HUES64 (cell line): ENCODE measurements at regions not wholly inside any gene's neighbourhood (a gene's known extent, or its start where the extent isn't known, plus 50 kb on each side); places are given as distances from the start of the nearest gene placed in this dataset.

Experiments
- H3K27ac ChIP-seq: 2 replicates; pipeline ENCODE4 v1.7.0; 2013; ENCODE audit warnings: low read depth, low read length, inconsistent platforms
- H3K27me3 ChIP-seq: 2 replicates; pipeline ENCODE4 v1.6.1; 2013; ENCODE audit warnings: mild to moderate bottlenecking, low read length; ENCODE audit not compliant: insufficient read depth
- H3K36me3 ChIP-seq: 2 replicates; pipeline ENCODE4 v1.6.1; 2013; ENCODE audit warnings: mild to moderate bottlenecking, low read length; ENCODE audit not compliant: insufficient read depth
- H3K4me1 ChIP-seq: 2 replicates; pipeline ENCODE4 v1.6.1; 2013; ENCODE audit warnings: mild to moderate bottlenecking, low read length, moderate library complexity; ENCODE audit not compliant: insufficient read depth
- H3K4me3 ChIP-seq: 2 replicates; pipeline ENCODE4 v1.5.1; 2013; ENCODE audit warnings: mild to moderate bottlenecking, low read length, moderate library complexity
- H3K9ac ChIP-seq: 2 replicates; pipeline ENCODE4 v1.6.1; 2013; ENCODE audit warnings: mild to moderate bottlenecking, low read depth, low read length
- H3K9me3 ChIP-seq: 2 replicates; pipeline ENCODE4 v1.6.1; 2013; ENCODE audit warnings: low read depth, low read length; ENCODE audit not compliant: insufficient read depth
- WGBS: fragments of 150-250, 120-280 bp; methylation state at CpG from one replicate; pipeline ENCODE4 v1.1.7; 2013; ENCODE audit warnings: missing lambda C conversion rate; 5-methylcytosine and 5-hydroxymethylcytosine counted together

GRCh38 chr17:5745111-5745813, 161.0 kb upstream of the NLRP1 start:
- no peak overlapping the region for H3K4me3 ChIP-seq
- no peaks in the 10 kb centered on the region for H3K4me1 ChIP-seq
- 87% methylated on average over 4 of the region's 4 CpGs for WGBS
- no peaks in the 10 kb centered on the region for H3K27me3 ChIP-seq
- H3K36me3 ChIP-seq, result no peaks in the 10 kb centered on the region
- H3K9me3 ChIP-seq, result no peaks in the 10 kb centered on the region
- H3K27ac ChIP-seq, result no peak overlapping the region
- no peak overlapping the region for H3K9ac ChIP-seq

DNA sequence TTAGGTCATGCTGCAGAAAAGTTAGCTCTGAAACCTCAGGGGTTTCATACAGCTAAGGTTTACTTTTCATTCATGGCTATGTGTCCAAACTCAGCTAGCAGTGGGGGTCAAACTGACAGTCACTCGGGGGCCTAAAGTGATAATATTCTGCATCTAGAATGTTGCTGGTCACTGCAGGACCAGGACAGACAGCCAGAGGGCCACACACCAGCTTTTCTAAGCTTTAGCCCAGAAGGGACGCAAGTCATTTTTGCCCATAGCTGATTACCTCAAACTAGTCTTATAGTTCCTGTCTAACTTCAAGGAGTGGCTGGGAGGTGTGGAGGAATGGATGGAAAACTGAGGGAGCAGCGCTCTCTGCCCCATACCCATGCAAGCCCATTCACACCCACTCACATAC, 163.0 kb upstream of the NLRP1 start:
- WGBS, result 90% methylated on average over 3 of the region's 3 CpGs
- no peaks in the 10 kb centered on the region for H3K4me1 ChIP-seq
- no peak overlapping the region for H3K4me3 ChIP-seq
- no peaks in the 10 kb centered on the region for H3K9me3 ChIP-seq
- no peaks in the 10 kb centered on the region for H3K27me3 ChIP-seq
- H3K9ac ChIP-seq, result no peak overlapping the region
- H3K36me3 ChIP-seq, result no peaks in the 10 kb centered on the region
- no peak overlapping the region for H3K27ac ChIP-seq

DNA sequence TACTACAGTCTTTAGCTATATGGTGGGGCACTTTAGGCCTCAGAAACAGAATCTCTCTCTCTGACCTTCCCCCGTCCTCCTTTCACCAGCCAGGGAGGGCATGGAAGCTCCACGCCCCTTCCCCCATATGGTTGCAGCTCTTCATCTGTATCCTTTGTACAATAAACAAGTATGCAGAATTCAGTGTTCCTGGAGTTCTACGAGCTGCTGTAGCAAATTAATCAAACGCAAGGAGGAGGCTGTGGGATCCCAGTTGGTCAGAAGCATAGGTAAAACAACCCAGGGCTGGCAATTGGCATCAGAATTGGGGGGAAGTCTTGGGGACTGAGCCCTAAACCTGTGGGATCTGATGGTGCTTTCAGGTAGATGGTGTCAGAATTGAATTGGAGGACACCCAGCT, 163.7 kb upstream of the NLRP1 start:
- 93% methylated on average over 4 of the region's 4 CpGs for WGBS

DNA sequence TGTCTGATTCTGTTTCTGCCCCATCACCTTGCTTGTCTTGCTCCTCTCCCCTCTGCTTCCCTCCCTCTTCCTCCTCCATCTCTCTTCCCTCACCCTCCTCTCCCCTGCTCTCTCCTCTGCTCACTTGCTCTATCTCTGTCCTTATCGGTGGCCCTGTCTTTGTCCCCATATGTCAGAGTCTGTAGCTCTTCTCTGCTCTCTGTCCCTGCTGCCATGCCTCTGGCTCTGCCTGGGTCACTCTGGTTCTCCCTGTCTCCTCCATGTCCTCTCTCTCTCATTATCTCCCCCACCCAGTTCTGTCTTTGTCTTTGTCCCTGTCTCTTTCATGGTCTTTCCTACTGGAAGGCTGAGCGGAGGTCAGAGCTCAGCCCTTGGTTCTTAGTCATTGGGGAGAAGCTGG, 169.1 kb upstream of the NLRP1 start:
- 88% methylated on average over 2 of the region's 2 CpGs for WGBS
- Histone ChIP-seq H3K9ac (no peak overlapping the region), H3K27me3 (no peaks in the 10 kb centered on the region), H3K4me1 (no peaks in the 10 kb centered on the region), H3K4me3 (no peak overlapping the region), H3K36me3 (no peaks in the 10 kb centered on the region), H3K27ac (no peak overlapping the region), H3K9me3 (no peaks in the 10 kb centered on the region)

More for the DNA sequence above, 163.7 kb upstream of the NLRP1 start:
- H3K4me3 ChIP-seq, result no peak overlapping the region
- no peaks in the 10 kb centered on the region for H3K27me3 ChIP-seq
- H3K27ac ChIP-seq, result no peak overlapping the region
- H3K9ac ChIP-seq, result no peak overlapping the region
- H3K36me3 ChIP-seq, result no peaks in the 10 kb centered on the region
- no peaks in the 10 kb centered on the region for H3K4me1 ChIP-seq
- H3K9me3 ChIP-seq, result no peaks in the 10 kb centered on the region

DNA sequence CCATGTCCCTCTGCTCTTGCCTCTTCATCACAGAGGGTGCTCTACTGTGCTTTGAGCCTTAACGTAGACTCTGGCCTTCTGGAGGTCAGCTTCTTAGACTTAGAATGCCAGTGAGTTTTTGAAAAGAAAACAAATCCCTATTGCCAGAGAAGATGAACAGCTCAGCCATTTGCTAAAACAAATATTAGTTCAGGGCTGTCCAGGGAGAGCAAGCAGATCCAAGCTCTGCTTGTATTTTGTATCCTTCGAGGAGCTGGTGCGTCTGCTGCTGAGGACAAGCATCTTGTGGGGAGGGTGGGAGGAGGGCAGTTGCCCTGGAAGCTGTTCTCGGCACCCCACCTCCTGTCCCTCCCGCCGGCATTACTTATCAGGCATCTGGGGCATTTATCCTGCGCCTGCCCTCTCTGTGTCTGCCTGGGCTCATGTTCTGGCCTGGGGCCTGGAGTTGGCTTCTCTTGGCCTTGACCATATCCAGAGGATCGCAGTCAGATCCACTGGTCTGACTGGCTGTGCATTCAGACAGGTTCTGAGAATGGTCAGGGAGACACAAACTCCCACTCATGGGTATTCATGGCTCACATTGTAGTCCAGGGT, 173.1 kb upstream of the NLRP1 start:
- no peaks in the 10 kb centered on the region for H3K27me3 ChIP-seq
- H3K4me1 ChIP-seq, result no peaks in the 10 kb centered on the region
- 84% methylated on average over 8 of the region's 8 CpGs for WGBS
- no peaks in the 10 kb centered on the region for H3K9me3 ChIP-seq
- H3K36me3 ChIP-seq, result no peaks in the 10 kb centered on the region
- H3K27ac ChIP-seq, result no peak overlapping the region
- no peak overlapping the region for H3K9ac ChIP-seq
- H3K4me3 ChIP-seq, result no peak overlapping the region

- Histone ChIP-seq H3K9me3 (no peaks in the 10 kb centered on the region), H3K27me3 (no peaks in the 10 kb centered on the region), H3K27ac (no peak overlapping the region), H3K4me1 (no peaks in the 10 kb centered on the region), H3K4me3 (no peak overlapping the region), H3K36me3 (no peaks in the 10 kb centered on the region), H3K9ac (no peak overlapping the region)
Measured at GRCh38 chr17:5758651-5759050, 174.3 kb upstream of the NLRP1 start.

DNA sequence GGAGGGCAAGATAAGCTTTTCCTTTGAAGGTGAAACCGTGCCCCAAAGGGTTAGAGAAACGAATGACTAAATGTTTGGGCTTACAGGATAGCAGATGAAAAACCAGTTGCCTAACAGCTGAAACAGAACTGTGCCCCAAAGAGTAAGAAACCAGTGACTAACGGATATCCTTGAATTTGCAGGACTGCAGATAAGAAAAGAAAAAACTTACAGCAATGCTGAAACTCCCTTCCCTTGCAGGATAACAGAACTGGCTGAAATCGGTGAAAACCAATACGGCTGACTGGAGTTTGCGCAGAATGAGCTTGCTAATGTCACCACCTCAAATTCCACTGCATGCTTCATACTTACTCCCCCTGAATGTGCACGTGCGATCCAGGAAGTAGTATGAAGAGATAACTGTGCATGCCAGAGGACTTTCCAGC, 175.2 kb upstream of the NLRP1 start:
- no peak overlapping the region for H3K9ac ChIP-seq
- no peaks in the 10 kb centered on the region for H3K27me3 ChIP-seq
- H3K4me1 ChIP-seq, result no peaks in the 10 kb centered on the region
- no peaks in the 10 kb centered on the region for H3K9me3 ChIP-seq
- H3K36me3 ChIP-seq, result no peaks in the 10 kb centered on the region
- no peak overlapping the region for H3K27ac ChIP-seq
- no peak overlapping the region for H3K4me3 ChIP-seq
- WGBS, result 94% methylated on average over 8 of the region's 8 CpGs

DNA sequence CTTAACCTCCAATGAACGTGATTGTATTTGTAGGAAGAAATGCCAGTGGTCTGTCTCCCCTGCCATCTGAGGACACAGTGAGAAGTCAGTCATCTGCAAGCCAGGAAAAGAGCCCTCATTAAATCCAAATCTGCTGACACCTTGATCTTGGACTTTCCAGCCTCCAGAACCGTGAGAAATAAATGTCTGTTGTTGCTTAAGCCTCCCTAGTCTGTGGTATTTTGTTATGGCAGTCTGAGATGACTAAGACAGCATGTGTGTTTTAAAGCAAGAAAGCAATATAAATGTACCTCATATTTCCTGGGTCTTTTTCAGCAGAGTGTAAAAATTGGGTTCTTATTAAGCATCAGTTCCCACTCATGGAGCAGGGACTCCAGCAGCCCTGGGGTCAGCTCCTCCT, 177.9 kb upstream of the NLRP1 start:
- no peaks in the 10 kb centered on the region for H3K36me3 ChIP-seq
- no peak overlapping the region for H3K27ac ChIP-seq
- no peak overlapping the region for H3K4me3 ChIP-seq
- no peaks in the 10 kb centered on the region for H3K27me3 ChIP-seq
- no peaks in the 10 kb centered on the region for H3K4me1 ChIP-seq
- no peaks in the 10 kb centered on the region for H3K9me3 ChIP-seq
- H3K9ac ChIP-seq, result no peak overlapping the region
- WGBS, result 96% methylated on average over 2 of the region's 2 CpGs

DNA sequence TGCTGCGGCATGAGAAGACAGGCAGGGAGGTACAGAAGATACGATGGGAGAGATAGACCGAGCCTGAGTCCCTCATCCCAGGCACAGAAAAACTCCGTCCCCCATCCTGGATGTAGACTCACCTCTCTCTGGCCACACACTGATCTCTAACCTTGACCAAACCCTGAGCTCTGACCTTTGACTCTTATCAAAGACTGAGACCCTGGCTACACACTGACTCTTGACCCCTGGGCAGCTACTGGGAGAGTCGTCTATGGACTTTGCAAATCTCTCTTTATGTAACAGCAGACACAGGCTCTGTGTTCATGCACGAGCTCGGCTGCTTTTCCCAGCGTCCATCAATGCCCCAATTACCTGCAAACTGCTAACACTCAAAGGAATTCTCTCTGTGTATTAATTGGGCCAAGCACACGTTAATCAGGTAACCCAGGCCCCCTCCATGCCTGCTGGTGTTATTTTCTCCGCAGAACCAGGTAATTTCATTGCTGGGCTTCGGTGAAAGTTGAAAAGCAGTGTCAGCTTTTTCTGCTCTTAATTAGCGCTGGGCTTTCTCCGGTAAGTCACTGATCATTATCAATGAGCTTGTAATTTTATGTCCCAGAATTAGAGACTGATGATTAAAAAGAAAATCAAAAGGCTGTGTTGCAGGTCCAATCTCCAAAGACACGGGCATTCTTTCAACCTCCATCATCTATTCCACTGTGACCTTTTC, 179.4 kb upstream of the NLRP1 start:
- Histone ChIP-seq H3K27me3 (no peaks in the 10 kb centered on the region), H3K4me1 (no peaks in the 10 kb centered on the region), H3K27ac (no peak overlapping the region), H3K4me3 (no peak overlapping the region), H3K9me3 (no peaks in the 10 kb centered on the region), H3K36me3 (no peaks in the 10 kb centered on the region), H3K9ac (no peak overlapping the region)
- WGBS, result 89% methylated on average over 14 of the region's 14 CpGs

DNA sequence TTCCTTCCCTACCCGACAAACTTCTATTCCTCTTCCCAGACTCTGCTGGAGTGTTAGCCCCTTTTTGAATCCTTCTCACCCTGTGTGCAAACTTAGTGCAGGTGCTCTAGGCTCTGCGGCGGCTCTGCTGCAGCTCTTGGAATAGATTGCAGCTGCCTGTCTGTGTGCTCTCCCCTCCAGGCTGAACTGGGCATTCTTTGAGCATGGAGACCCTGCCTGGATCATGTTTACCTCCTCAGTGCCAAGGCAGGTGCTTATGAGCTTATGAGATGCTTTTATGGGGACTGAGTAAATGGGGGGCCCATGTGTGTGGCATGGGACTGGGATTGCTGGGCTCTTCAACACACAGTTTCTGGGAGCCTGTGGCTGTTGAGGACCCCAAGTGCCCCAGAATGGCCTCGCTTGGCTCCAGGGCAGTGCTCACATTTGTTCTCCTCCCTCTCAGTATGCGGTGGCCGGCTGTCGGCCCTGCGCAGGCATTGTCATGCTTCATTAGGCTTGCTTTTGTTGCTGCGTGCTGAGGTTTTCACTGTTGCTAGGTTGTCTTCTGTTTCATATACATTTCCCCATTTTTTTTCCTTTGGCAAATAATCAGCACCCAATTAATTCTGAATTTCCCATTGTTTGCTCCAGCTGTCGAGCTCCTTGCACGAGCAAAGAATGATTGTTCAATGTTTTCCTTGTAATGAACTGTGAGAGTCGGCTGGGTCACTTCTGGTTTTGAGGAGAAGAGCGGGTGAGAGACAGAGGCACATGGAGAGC, 185.5 kb upstream of the NLRP1 start:
- no peak overlapping the region for H3K4me3 ChIP-seq
- 51% methylated on average over 13 of the region's 13 CpGs for WGBS
- H3K9me3 ChIP-seq, result no peaks in the 10 kb centered on the region
- H3K9ac ChIP-seq, result peak overlapping the region; percentile 6; the same call in 1 of the 2 replicates
- H3K27me3 ChIP-seq, result peaks cover 9% of the 10 kb centered on the region
- peaks cover 13% of the 10 kb centered on the region for H3K4me1 ChIP-seq
- no peak overlapping the region for H3K27ac ChIP-seq
- no peaks in the 10 kb centered on the region for H3K36me3 ChIP-seq
